B cell (primary cell): ENCODE measurements at regions not wholly inside any gene's neighbourhood (a gene's known extent, or its start where the extent isn't known, plus 50 kb on each side); places are given as distances from the start of the nearest gene placed in this dataset.

Experiments
- ATAC-seq: fragments of 200-7000 bp; cut with Tn5 transposase; one replicate; pipeline ENCODE4 v1.10.0; 2021; ENCODE audit warnings: low read depth, mild to moderate bottlenecking, moderate number of reproducible peaks, moderate library complexity
- CTCF ChIA-PET: fragments of 350-600 bp; sonication (Branson Sonifier 250); formaldehyde crosslinking; loops from one replicate; lab custom pipeline; 2021; ENCODE audit warnings: antibody characterized with exemption, inconsistent platforms; lab: Charles Lee
- POLR2A ChIA-PET: fragments of 350-600 bp; sonication (Branson Sonifier 250); formaldehyde crosslinking; loops from one replicate; lab custom pipeline; 2021; ENCODE audit warnings: antibody characterized with exemption; lab: Charles Lee
- DNase-seq: peaks from one replicate; pipeline ENCODE4 v3.0.0; 2013
- H2AFZ ChIP-seq: 2 replicates; pipeline ENCODE4 v1.6.1; 2012; ENCODE audit warnings: mild to moderate bottlenecking, low read depth, low read length; ENCODE audit not compliant: insufficient read depth, poor library complexity, severe bottlenecking
- H3K27ac ChIP-seq, 2 donors: 1 replicate in 1 of 2; 2 replicates in 1 of 2; pipeline ENCODE4 v1.5.1; 2012 to 2013; ENCODE audit warnings: low read length in 2 of 2, mild to moderate bottlenecking in 2 of 2, moderate library complexity in 1 of 2
- H3K27me3 ChIP-seq, 4 experiments: fragments of 200-600 bp in 1 of 4; sonication (generic) in 1 of 4; replicated peaks in 1 of 4; 1 replicate in 2 of 4; 2 replicates in 2 of 4; pipeline versions ENCODE4 v1.6.1 to v1.7.0; 2013 to 2016; ENCODE audit warnings: low read length in 3 of 4, mild to moderate bottlenecking in 2 of 4, mixed read lengths in 1 of 4, moderate library complexity in 1 of 4; ENCODE audit not compliant: insufficient read depth in 4 of 4, control insufficient read depth in 3 of 4; ENCODE audit errors: control extremely low read depth in 1 of 4
- H3K36me3 ChIP-seq, 2 experiments: replicated peaks in 1 of 2; 1 replicate in 1 of 2; 2 replicates in 1 of 2; pipeline versions ENCODE4 v1.6.1 to v1.7.1; 2013; ENCODE audit warnings: low read length in 1 of 2; ENCODE audit not compliant: insufficient read depth in 2 of 2, control insufficient read depth in 1 of 2; ENCODE audit errors: control extremely low read depth in 1 of 2, extremely low read depth in 1 of 2
- H3K4me1 ChIP-seq, 2 donors: fragments of 200-600 bp in 1 of 2; sonication (generic) in 1 of 2; 1 replicate in 1 of 2; 2 replicates in 1 of 2; pipeline versions ENCODE4 v1.5.1 to v1.6.1; 2013 to 2017; ENCODE audit warnings: low read length in 2 of 2; ENCODE audit not compliant: control insufficient read depth in 2 of 2, insufficient read depth in 2 of 2
- H3K4me2 ChIP-seq: replicated peaks from 2 replicates; pipeline ENCODE3; 2012; ENCODE audit warnings: mild to moderate bottlenecking, low read depth, low read length; ENCODE audit not compliant: poor library complexity, severe bottlenecking
- H3K4me3 ChIP-seq, 5 experiments: fragments of 200-600 bp in 1 of 5; sonication (generic) in 1 of 5; 1 replicate in 3 of 5; 2 replicates in 2 of 5; pipeline versions ENCODE4 v1.5.1 to v1.7.0; 2011 to 2016; ENCODE audit warnings: low read length in 4 of 5, mild to moderate bottlenecking in 4 of 5, low read depth in 2 of 5, control low read depth in 1 of 5, moderate library complexity in 1 of 5; ENCODE audit not compliant: insufficient read depth in 1 of 5; ENCODE audit errors: control extremely low read depth in 1 of 5, extremely low read depth in 1 of 5
- H3K79me2 ChIP-seq: fragments of 200-600 bp; sonication (generic); one replicate; pipeline ENCODE4 v1.6.0; 2016; ENCODE audit warnings: low read length; ENCODE audit not compliant: control insufficient read depth, insufficient read depth
- H3K9ac ChIP-seq: fragments of 200-600 bp; sonication (generic); 2 replicates; pipeline ENCODE4 v1.6.1; 2017; ENCODE audit warnings: mild to moderate bottlenecking, low read length, moderate library complexity
- H3K9me3 ChIP-seq, 3 donors: one replicate each; pipeline versions ENCODE4 v1.6.1 to v1.7.1; 2013; ENCODE audit warnings: low read length in 2 of 3; ENCODE audit not compliant: control insufficient read depth in 2 of 3, insufficient read depth in 1 of 3; ENCODE audit errors: control extremely low read depth in 1 of 3
- H4K20me1 ChIP-seq: 2 replicates; pipeline ENCODE4 v1.6.0; 2012; ENCODE audit warnings: mild to moderate bottlenecking, low read length; ENCODE audit not compliant: insufficient read depth, control insufficient read depth, poor library complexity, severe bottlenecking
- H3K27ac Mint-ChIP-seq: one replicate; pipeline ENCODE4 v1.8.0; 2021; ENCODE audit warnings: mixed read lengths
- H3K27me3 Mint-ChIP-seq: one replicate; pipeline ENCODE4 v1.8.0; 2021; ENCODE audit warnings: mixed read lengths
- H3K4me1 Mint-ChIP-seq: one replicate; pipeline ENCODE4 v1.8.0; 2021; ENCODE audit warnings: mixed read lengths
- H3K4me3 Mint-ChIP-seq: one replicate; pipeline ENCODE4 v1.8.0; 2021; ENCODE audit warnings: mixed read lengths
- H3K9me3 Mint-ChIP-seq: one replicate; pipeline ENCODE4 v1.8.0; 2022; ENCODE audit warnings: mixed read lengths; ENCODE audit not compliant: insufficient read depth
- CTCF ChIP-seq: fragments of 200-600 bp; IDR thresholded peaks from one replicate; pipeline ENCODE4 v1.8.0; 2022; ENCODE audit warnings: antibody characterized with exemption, mild to moderate bottlenecking
- EZH2 ChIP-seq: IDR thresholded peaks from 2 replicates; pipeline ENCODE4 v1.6.1; 2012; ENCODE audit warnings: borderline replicate concordance, low read depth, mild to moderate bottlenecking, moderate library complexity, low read length; ENCODE audit not compliant: insufficient read depth, poor library complexity, severe bottlenecking
- WGBS: methylation state at CpG from one replicate; pipeline ENCODE4 v1.1.5; 2013; ENCODE audit warnings: missing lambda C conversion rate; ENCODE audit not compliant: insufficient coverage; 5-methylcytosine and 5-hydroxymethylcytosine counted together
- intact Hi-C: fragments of 100-400 bp; cut with micrococcal nuclease; formaldehyde crosslinking; loops from one replicate; pipeline ENCODE4 v1.10.0; 2022

DNA sequence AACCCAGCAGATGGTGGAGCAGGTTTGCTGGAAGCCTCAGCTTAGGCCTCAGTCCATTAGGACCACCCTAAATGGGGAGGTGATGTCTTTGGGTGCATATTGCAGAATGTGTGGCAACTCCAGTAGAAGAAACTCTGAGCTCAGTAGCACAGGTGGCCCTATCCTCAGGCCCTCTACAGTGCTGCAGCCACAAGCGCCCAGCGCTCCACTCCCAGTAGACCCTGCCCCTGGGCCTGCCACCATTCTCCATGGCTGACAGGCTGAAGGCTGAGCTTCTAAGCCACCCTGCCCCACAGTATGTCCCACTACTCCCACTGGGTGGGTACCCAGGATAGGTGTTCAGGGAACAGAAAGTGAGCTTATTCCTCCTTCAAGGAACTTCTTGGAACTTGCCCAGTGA is 162.8 kb upstream of the MAMLD1 start:
- no peak for ATAC-seq

DNA sequence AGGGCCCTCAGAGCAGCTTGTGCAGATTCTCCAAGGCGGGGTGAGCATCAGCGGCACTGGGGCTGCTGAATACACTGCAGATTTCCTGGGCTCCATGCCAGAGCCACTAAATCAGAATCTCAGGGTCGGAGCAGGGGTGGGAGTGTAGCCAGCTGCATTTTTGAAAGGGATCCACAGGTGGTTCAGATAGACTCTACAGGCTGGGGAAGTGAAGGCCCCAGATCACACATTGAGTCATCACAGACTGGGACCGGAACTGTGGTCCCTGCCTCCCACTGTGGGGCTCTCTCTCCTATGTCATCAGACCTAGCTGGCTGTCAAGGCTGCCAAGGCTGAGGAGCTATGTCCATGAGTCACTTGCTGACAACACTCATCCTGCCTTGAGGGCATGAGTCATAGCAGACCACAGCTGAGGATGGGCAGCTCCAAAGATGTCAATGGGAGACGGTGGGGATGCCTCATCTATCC is 162.3 kb upstream of the MAMLD1 start:
- intact Hi-C loops: no loop called here
- CTCF ChIA-PET: no interaction called here
- Histone ChIP-seq H3K4me2 (no peak overlapping the region), H3K36me3 (no peaks in the 10 kb centered on the region), H3K27ac (no peak overlapping the region), H4K20me1 (no peaks in the 10 kb centered on the region), H2AFZ (no peak overlapping the region), H3K9ac (no peak overlapping the region), H3K4me1 (no peaks in the 10 kb centered on the region), H3K4me3 (no peak overlapping the region), H3K27me3 (no peaks in the 10 kb centered on the region), H3K79me2 (no peaks in the 10 kb centered on the region), H3K9me3 (no peaks in the 10 kb centered on the region)
- POLR2A ChIA-PET: no interaction called here
- no peaks in the 10 kb centered on the region for H3K4me1 Mint-ChIP-seq
- H3K4me3 Mint-ChIP-seq: no peak overlapping the region
- no peak for DNase-seq
- H3K27me3 Mint-ChIP-seq: no peaks in the 10 kb centered on the region
- no peaks in the 10 kb centered on the region for H3K9me3 Mint-ChIP-seq
- TF ChIP-seq CTCF (no peak), EZH2 (no peak)
- no peak overlapping the region for H3K27ac Mint-ChIP-seq
- ATAC-seq: peak; percentile 76
- 37% methylated on average over 2 of the region's 5 CpGs for WGBS

More for the DNA sequence above, 162.8 kb upstream of the MAMLD1 start:
- H3K27ac ChIP-seq: no peak overlapping the region
- H3K9me3 ChIP-seq: no peaks in the 10 kb centered on the region
- ChIA-PET CTCF (no interaction called here), POLR2A (no interaction called here)
- H3K27me3 Mint-ChIP-seq: no peaks in the 10 kb centered on the region
- no peak overlapping the region for H3K4me2 ChIP-seq
- H3K4me3 ChIP-seq: no peak overlapping the region
- no peak overlapping the region for H3K27ac Mint-ChIP-seq
- no peaks in the 10 kb centered on the region for H3K9me3 Mint-ChIP-seq
- no peaks in the 10 kb centered on the region for H3K79me2 ChIP-seq
- H3K36me3 ChIP-seq: no peaks in the 10 kb centered on the region
- no peak for DNase-seq
- no peaks in the 10 kb centered on the region for H3K27me3 ChIP-seq
- no peak overlapping the region for H3K9ac ChIP-seq
- no CpG with 5 or more reads among the region's 2 CpGs for WGBS
- no peaks in the 10 kb centered on the region for H3K4me1 ChIP-seq
- no peaks in the 10 kb centered on the region for H3K4me1 Mint-ChIP-seq
- H4K20me1 ChIP-seq: no peaks in the 10 kb centered on the region
- no peak overlapping the region for H3K4me3 Mint-ChIP-seq
- intact Hi-C loops: no loop called here
- TF ChIP-seq EZH2: no peak
- TF ChIP-seq CTCF: no peak
- no peak overlapping the region for H2AFZ ChIP-seq
